ENCODE measurements at regions not wholly inside any gene's neighbourhood (a gene's known extent, or its start where the extent isn't known, plus 50 kb on each side); places are given as distances from the start of the nearest gene placed in this dataset.

DNA sequence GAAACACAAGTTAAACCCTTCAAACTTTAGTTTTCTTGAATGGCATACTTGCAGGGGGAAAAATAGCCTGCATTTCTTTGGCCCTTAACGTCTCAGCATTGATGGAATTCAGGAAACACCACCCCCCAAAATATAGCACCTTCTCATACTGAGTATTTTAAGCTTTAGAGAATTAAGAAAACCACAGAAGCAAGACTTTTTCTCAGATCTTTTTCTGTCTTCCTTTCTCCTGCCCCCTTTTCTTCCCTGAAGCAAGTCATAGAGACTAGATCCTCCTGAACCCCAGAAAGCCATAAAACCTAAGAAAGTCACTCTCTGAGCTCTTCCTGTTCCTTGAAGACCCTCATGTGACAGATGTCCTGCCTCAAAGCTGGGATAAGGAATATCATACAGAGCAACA, 1069.9 kb downstream of the EFNA5 start:
- no peaks in the 10 kb centered on the region for H3K9me3 ChIP-seq
- H3K4me3 ChIP-seq: no peak overlapping the region
- no peaks in the 10 kb centered on the region for H3K36me3 ChIP-seq
- H3K27me3 ChIP-seq: no peaks in the 10 kb centered on the region
- no peak for DNase-seq

DNA sequence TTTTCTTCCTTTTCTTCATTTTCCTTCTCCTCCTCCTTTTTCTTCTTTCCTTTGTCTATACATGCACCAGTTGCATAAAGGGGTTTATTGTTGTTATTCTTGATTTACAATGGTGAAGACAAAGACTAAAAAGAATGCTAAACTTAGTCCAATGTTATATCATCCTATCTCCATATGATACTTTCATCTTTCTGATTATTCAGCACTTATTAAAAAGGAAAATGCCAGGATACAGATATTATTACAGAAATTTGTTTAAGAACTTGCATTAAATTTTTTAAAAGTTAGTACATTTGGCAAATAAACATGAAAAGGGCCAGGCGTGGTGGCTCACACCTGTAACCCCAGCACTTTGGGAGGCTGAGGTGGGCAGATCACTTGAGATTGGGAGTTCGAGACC, 1074.9 kb downstream of the EFNA5 start:
- no peak for DNase-seq
- Histone ChIP-seq H3K27me3 (no peaks in the 10 kb centered on the region), H3K9me3 (peaks cover 3% of the 10 kb centered on the region; the same call in 1 of the 2 replicates), H3K36me3 (no peaks in the 10 kb centered on the region), H3K4me3 (no peak overlapping the region)

DNA sequence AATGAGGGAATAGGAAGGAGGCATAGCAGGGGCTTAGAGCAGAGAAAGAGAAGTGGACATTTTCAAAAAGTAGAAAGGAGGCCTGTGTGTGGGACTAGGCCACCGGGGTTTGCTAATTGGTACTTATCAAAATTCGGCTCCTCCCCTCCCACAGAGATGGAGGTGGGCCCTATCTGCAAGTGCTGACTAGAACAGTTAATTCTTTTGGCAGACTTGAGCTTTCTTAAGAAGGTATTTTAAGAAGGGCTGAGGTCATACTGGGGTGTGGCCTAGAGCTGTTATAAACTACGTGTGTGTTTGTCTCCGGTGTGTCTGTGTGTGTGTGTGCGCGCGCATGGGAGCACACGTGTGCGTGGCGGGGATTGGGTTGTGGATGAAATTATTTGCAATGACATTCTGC, 1086.5 kb downstream of the EFNA5 start:
- Histone ChIP-seq H3K36me3 (no peaks in the 10 kb centered on the region), H3K27me3 (no peaks in the 10 kb centered on the region), H3K4me3 (no peak overlapping the region), H3K9me3 (no peaks in the 10 kb centered on the region)
- no peak for DNase-seq

DNA sequence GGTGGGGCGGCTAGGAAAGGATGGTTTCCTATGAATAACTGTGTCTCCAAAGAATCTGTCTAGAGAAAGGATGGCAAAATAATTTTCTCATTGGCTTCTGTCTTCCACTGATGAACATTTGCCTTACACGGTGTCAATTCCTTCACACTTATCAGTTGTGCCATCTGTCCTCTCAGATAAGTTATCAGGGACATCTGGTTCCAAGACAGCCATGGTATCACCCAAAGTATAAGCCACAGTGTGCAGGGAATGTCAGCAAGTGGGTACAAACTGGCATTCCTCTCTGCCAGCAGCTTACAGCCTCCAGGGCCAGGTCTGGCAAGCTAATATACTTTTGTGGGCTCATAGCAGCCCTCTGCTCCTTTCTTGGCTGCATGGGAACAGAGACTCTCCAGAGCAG, 1092.0 kb downstream of the EFNA5 start:
- H3K27me3 ChIP-seq: no peaks in the 10 kb centered on the region
- no peak for DNase-seq
- no peak overlapping the region for H3K4me3 ChIP-seq
- H3K9me3 ChIP-seq: no peaks in the 10 kb centered on the region
- no peaks in the 10 kb centered on the region for H3K36me3 ChIP-seq

DNA sequence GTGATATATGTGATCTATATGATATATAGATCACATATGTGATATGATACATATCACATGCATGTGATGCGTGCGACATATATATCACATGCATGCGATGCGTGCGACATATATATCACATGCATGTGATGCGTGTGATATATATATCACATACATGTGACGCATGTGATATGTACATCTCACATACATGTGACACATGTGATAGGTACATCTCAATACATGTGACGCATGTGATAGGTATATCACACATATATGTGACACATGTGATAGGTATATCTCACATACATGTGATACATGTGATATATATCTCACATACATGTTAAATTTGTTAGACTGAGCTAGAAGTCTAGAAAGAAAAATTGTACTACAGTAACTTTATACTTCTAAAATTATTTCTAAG, 1095.9 kb downstream of the EFNA5 start:
- Histone ChIP-seq H3K36me3 (no peaks in the 10 kb centered on the region), H3K4me3 (no peak overlapping the region), H3K27me3 (no peaks in the 10 kb centered on the region), H3K9me3 (no peaks in the 10 kb centered on the region)
- no peak for DNase-seq

DNA sequence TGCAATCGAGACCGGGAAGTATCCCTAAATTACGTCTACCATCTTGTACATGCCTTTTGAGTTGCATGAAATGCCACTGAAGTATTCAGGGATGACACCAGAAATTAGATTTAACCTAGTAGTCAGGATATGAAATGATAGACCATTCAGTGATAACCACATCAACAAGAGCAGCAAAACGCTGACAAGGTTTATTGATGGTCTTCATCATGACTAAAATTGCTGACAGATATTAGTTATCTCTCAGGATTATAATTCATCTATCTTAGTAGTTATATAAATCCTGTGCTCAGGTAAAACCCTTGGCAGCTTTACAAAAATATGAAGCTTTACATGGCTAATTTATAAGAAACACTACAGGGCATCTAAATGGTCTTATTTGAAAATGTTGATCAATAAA, 1104.7 kb downstream of the EFNA5 start:
- H3K4me3 ChIP-seq: no peak overlapping the region
- no peaks in the 10 kb centered on the region for H3K9me3 ChIP-seq
- DNase-seq: no peak
- H3K36me3 ChIP-seq: no peaks in the 10 kb centered on the region
- H3K27me3 ChIP-seq: no peaks in the 10 kb centered on the region

DNA sequence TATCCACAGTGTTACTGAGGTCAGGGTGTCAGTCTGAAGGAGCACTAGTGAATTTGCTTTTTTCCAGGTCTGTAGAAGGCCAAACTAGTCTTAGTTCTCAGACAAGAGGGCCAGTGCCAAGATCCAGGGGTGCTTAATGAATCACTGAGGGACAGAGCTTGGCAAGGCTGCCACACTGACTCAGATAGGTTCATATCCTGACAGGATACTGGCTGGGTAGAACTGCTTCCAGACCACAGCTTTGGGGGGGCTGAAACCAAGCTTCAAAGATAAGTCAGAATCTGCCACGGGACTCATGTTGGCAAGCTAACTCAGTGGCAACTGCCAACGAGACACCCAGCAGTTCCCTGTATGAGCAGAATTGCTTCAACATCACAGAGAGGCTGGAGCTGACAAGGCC, 1125.4 kb downstream of the EFNA5 start:
- DNase-seq: peak; percentile 100
- Histone ChIP-seq H3K27me3 (no peaks in the 10 kb centered on the region), H3K4me3 (no peak overlapping the region), H3K36me3 (no peaks in the 10 kb centered on the region), H3K9me3 (peaks cover 26% of the 10 kb centered on the region)

DNA sequence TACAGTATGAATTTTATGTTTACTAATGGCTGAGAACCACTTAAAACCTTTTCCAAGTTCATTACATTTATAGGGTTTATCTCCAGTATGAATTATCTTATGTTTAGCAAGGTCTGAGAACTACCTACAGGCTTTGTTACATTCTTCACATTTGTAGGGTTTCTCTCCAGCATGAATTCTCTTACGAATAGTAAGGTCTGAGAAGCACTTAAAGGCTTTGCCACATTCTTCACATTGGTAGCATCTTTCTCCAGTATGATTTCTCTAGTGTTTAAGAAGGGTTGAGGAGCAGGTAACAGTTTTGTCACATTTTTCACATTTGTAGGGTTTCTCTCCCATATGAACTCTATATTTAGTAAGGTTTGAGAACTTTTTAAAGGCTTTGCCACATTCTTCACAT, 1127.4 kb downstream of the EFNA5 start:
- no peak overlapping the region for H3K4me3 ChIP-seq
- H3K36me3 ChIP-seq: no peaks in the 10 kb centered on the region
- no peak for DNase-seq
- peaks cover 26% of the 10 kb centered on the region for H3K9me3 ChIP-seq
- no peaks in the 10 kb centered on the region for H3K27me3 ChIP-seq

DNA sequence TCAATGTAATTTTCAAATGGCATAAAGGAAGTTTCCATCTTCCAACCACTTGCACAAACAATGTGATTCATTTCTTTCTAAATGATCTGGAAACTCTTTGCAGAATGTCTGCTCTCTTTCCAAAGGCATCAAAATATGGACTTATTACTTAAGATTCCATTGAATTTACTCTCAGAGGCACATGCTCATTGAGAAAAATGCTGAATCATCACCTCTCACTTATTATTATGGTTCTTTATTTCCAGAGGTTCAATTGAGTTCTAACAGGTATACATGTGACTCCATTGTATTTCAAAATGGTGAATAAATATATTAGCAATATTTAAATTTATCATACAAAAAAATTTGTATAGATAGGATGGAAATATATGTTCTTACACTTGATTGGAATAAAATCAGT, 1140.6 kb downstream of the EFNA5 start:
- no peaks in the 10 kb centered on the region for H3K27me3 ChIP-seq

DNA sequence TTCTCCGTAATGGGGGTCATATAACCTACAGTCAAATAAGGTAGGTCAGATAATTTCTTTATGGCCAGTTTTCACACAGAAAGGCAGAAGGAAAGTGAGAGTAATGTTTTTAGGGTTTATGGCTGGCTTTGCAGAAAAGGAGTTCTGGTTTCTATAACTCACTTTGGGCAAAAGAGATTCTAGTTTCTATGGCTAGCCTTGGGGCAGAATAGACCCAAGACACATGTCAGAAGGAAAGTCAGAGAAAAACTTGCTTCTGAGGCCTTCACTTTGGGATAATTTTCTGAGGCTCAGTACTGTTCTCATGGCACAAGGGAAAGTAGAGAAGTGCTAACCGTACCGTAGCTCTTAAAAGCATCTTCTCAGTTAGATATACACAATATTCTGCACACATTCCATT, 1145.3 kb downstream of the EFNA5 start:
- Histone ChIP-seq H3K27me3 (no peaks in the 10 kb centered on the region), H3K36me3 (no peaks in the 10 kb centered on the region), H3K4me3 (no peak overlapping the region), H3K9me3 (peaks cover 4% of the 10 kb centered on the region)
- DNase-seq: no peak

More for the DNA sequence above, 1140.6 kb downstream of the EFNA5 start:
- no peak overlapping the region for H3K4me3 ChIP-seq
- peaks cover 3% of the 10 kb centered on the region; the same call in 1 of the 2 replicates for H3K9me3 ChIP-seq
- H3K36me3 ChIP-seq: no peaks in the 10 kb centered on the region
- no peak for DNase-seq

DNA sequence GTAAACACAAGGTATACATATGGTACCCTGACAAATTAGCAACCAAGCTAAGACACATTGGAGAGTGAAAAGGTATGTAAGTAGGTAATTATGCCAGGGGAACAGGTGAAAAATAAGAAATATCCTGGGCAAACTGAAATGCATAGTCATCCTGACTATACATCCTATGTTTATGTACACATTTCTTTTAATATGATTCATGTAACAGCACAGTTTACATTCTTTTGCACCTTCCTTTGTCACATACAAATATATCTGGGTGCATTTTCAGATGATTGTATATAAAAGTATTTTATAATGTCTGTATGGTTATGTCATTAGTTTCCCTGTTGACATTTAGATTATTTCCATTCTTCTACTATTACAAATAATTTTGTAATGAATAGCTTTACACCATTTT, 1146.9 kb downstream of the EFNA5 start:
- Histone ChIP-seq H3K36me3 (no peaks in the 10 kb centered on the region), H3K4me3 (no peak overlapping the region), H3K9me3 (peaks cover 2% of the 10 kb centered on the region), H3K27me3 (no peaks in the 10 kb centered on the region)
- no peak for DNase-seq

DNA sequence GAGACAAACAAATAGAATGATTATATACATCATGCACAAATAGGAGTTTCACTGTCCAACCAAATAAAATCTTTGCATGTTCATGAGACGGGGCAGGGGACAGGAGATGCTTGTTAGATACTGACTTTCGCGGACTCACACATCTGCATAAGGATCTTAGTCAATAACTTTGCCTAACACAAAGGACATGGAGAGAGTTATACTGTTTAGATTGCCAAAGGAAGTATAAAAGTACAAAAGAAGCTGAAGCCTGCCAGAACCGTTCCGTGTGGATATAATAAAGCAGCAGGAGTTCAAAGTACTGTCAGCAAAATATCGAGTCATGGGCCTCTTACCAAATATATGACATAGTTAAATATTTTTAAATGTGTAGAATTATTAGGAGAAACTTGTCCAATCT, 1148.4 kb downstream of the EFNA5 start:
- peak; percentile 31 for DNase-seq

DNA sequence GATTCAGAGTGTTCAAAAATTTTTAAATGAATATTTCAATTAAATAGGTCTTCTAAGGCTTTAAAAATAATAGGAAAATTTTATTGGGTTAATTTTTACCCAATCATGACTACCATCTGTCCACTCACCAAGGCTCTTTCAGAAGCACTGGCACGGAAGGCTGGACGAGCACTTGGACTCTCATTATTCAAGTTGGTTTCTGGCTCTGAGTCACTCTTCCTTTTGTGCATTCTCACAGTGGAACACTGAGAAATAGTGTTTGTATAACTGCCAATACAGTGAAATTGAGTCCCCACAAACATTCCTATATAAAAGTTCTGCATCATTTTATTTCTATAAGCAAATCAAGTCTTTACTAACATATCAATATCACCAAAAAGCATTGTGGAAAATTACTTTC, 1149.0 kb downstream of the EFNA5 start:
- Histone ChIP-seq H3K4me3 (no peak overlapping the region), H3K27me3 (no peaks in the 10 kb centered on the region), H3K9me3 (peaks cover 2% of the 10 kb centered on the region), H3K36me3 (no peaks in the 10 kb centered on the region)
- peak; percentile 84 for DNase-seq

More for the DNA sequence above, 1148.4 kb downstream of the EFNA5 start:
- Histone ChIP-seq H3K9me3 (peaks cover 2% of the 10 kb centered on the region), H3K4me3 (no peak overlapping the region), H3K27me3 (no peaks in the 10 kb centered on the region), H3K36me3 (no peaks in the 10 kb centered on the region)

DNA sequence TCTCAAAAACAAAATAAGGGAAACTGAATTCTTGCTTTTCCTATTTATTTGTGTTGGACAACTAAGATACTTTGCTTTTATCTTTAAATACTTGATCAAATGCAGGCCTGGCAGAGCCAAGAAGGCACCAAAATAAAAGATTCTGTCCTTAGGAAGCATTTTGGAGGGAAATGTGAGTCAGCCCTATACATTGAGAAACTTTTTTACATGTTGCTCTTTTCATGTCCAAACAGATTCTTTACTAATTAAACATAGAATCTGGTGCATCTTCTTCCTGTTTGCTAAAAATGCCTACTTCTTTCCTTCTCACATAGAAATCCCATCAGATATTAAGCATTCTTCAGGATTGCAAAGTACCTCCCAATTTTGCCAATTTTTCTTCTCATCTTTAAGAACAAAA, 1160.4 kb downstream of the EFNA5 start:
- Histone ChIP-seq H3K9me3 (peaks cover 4% of the 10 kb centered on the region), H3K4me3 (no peak overlapping the region), H3K36me3 (no peaks in the 10 kb centered on the region), H3K27me3 (no peaks in the 10 kb centered on the region)
- DNase-seq: peak; percentile 7

DNA sequence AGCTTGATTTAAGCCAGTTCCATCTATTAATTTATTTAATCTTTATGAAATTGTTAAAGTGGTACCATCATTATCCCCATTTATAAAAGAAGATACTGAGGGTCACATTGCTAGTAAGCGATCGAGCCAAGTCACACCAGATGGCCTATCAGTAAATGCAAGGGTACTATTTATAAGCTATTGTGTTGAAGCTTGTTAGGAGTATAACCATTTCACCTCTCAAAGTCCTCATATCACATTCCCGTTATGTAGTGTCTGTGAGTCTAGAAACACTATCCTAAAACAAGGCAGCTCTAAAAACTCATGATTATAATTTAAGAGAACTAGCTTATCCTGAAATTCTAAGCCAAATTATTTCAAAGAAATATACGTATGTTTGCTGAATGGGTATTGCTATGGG, 1161.8 kb downstream of the EFNA5 start:
- Histone ChIP-seq H3K4me3 (no peak overlapping the region), H3K36me3 (no peaks in the 10 kb centered on the region), H3K9me3 (peaks cover 7% of the 10 kb centered on the region), H3K27me3 (no peaks in the 10 kb centered on the region)
- DNase-seq: no peak

DNA sequence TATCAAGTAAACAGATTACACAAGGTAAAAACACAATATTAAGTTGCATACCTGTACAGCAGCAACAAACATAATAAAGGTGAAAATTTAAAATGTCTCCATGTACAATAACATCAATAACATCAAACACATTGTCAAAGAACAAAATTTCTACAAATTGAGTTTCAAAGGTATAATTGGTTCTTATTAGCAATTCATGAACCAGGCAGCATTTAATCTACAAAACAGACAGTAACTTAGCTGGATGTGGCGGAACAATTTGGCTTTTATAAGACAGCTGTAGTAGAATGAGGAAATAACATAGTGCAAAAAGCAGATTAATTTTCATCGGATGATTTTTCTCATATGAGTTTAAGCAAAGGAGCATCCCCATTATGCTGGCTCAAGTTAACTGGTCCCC, 1176.8 kb downstream of the EFNA5 start:
- no peak for DNase-seq

DNA sequence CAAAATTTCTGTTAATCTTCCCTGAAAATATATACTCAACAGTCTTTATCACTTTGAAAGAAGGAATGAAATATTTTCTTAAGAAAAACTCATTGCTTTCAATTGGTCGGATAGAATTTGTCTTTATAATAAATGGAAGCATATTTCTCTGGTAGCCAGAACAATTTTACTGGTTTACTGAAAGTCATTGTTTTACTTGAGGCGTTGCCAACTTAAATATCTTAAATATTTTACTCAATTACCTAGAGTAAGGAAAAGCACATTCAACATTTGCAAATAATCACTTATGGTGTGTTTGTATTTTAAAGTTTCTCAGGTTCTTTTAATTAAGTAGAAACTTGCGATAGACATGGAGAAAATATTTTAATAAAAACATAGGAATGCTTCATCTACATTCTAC, 1181.7 kb downstream of the EFNA5 start:
- H3K4me3 ChIP-seq: no peak overlapping the region
- no peaks in the 10 kb centered on the region for H3K36me3 ChIP-seq
- H3K27me3 ChIP-seq: no peaks in the 10 kb centered on the region
- peaks cover 2% of the 10 kb centered on the region; the same call in 1 of the 2 replicates for H3K9me3 ChIP-seq
- DNase-seq: no peak

More for the DNA sequence above, 1176.8 kb downstream of the EFNA5 start:
- Histone ChIP-seq H3K36me3 (no peaks in the 10 kb centered on the region), H3K27me3 (no peaks in the 10 kb centered on the region), H3K4me3 (no peak overlapping the region), H3K9me3 (peaks cover 2% of the 10 kb centered on the region; the same call in 1 of the 2 replicates)

DNA sequence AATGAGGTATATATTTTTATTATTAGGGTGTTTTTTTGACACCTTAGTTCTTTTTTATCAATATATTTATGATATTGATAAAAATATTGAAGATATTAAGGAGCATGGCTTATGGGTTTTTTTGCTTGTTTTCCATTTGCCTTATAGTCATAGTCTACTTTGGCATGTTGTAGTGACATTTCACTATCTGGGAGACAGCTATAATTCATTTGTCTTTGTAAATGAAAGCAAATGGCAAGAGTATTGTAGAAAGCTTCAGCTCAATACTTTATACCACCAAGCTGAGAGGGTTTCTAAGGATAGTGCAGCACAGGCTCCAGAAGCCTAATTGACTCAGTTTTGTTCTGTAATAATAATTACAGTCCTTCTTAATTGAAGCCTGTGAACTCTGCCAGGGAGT, 1182.3 kb downstream of the EFNA5 start:
- no peak overlapping the region for H3K4me3 ChIP-seq
- H3K9me3 ChIP-seq: no peaks in the 10 kb centered on the region
- no peaks in the 10 kb centered on the region for H3K27me3 ChIP-seq
- DNase-seq: no peak
- no peaks in the 10 kb centered on the region for H3K36me3 ChIP-seq

DNA sequence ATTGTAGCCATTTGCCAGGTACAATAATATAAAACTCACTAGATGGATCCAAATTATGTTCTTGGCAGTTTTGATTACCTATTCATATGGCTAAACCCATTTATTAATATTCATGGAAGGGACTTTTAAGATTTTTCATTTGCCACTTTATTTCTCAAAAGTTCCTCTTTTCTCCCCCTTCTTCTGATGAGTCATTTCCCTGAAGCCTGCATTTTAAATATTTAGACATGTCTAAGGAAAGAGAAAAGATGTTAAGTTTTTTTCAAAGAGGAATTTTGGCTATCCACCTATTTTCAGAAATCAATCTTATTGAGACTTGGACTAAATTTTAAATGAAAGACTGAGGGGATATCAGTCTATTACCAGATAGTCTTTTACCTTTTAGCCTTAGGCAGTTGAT, 1189.4 kb downstream of the EFNA5 start:
- Histone ChIP-seq H3K36me3 (no peaks in the 10 kb centered on the region), H3K9me3 (no peaks in the 10 kb centered on the region), H3K4me3 (no peak overlapping the region), H3K27me3 (no peaks in the 10 kb centered on the region)
- no peak for DNase-seq

Measured in MG63 (cell line).